Thyroid gland (tissue), 4 donors: ENCODE measurements at regions not wholly inside any gene's neighbourhood (a gene's known extent, or its start where the extent isn't known, plus 50 kb on each side); places are given as distances from the start of the nearest gene placed in this dataset.

Source experiments
- CTCF ChIP-seq, 6 experiments: fragments of 200-600 bp in 3 of 6; fragments of 450-650 bp in 3 of 6; sonication (generic) in 3 of 6; IDR thresholded peaks; one replicate each; pipeline ENCODE4 v1.5.1; 2016 to 2019; ENCODE audit warnings: antibody characterized with exemption in 6 of 6, mild to moderate bottlenecking in 2 of 6, inconsistent platforms in 1 of 6, moderate library complexity in 1 of 6
- POLR2A ChIP-seq, 2 donors: fragments of 450-650 bp; IDR thresholded peaks; one replicate each; pipeline ENCODE4 v1.6.1; 2017; ENCODE audit warnings: antibody characterized with exemption in 2 of 2, mild to moderate bottlenecking in 2 of 2, moderate library complexity in 1 of 2

GRCh38 chr20:39851459-39851858 is 837.6 kb downstream of the MAFB start:
- no peak for TF ChIP-seq CTCF (IDR thresholded peaks at IDR 0.05)
- no peak for TF ChIP-seq POLR2A (IDR thresholded peaks at IDR 0.05)
